Thoracic aorta (tissue), 2 donors: ENCODE measurements at regions not wholly inside any gene's neighbourhood (a gene's known extent, or its start where the extent isn't known, plus 50 kb on each side); places are given as distances from the start of the nearest gene placed in this dataset.
"Not testable (repeated sequence)": the region's sequence is repeated elsewhere in the genome, so short reads cannot be mapped to it uniquely, and the experiment has no call there.

Source experiments
- ATAC-seq: fragments of 150-250 bp; one replicate; pipeline ENCODE4 v1.8.0; 2017; ENCODE audit warnings: low read depth; ENCODE audit not compliant: insufficient number of reproducible peaks, low FRiP score
- DNase-seq: peaks from one replicate; pipeline ENCODE4 v3.0.0-alpha.2; 2020; ENCODE audit warnings: low spot score
- H3K27ac ChIP-seq, 2 donors: fragments of 200-600 bp; sonication (generic); 1 replicate in 1 of 2; 2 replicates in 1 of 2; pipeline ENCODE4 v1.5.1; 2016; ENCODE audit warnings: mild to moderate bottlenecking in 2 of 2, moderate library complexity in 2 of 2
- H3K27me3 ChIP-seq: fragments of 200-600 bp; sonication (generic); replicated peaks from 2 replicates; pipeline ENCODE4 v1.6.0; 2016; ENCODE audit warnings: mild to moderate bottlenecking; ENCODE audit not compliant: insufficient read depth
- H3K36me3 ChIP-seq: fragments of 200-600 bp; sonication (generic); one replicate; pipeline ENCODE4 v1.5.1; 2016
- H3K4me1 ChIP-seq, 2 donors: fragments of 200-600 bp; sonication (generic); 1 replicate in 1 of 2; 2 replicates in 1 of 2; pipeline versions ENCODE4 v1.5.1 to v1.6.0; 2016; ENCODE audit warnings: low read depth in 2 of 2, mild to moderate bottlenecking in 1 of 2; ENCODE audit not compliant: control insufficient read depth in 1 of 2
- H3K4me3 ChIP-seq: fragments of 200-600 bp; sonication (generic); 2 replicates; pipeline ENCODE4 v1.5.1; 2016; ENCODE audit warnings: mild to moderate bottlenecking
- H3K9me3 ChIP-seq: fragments of 200-600 bp; sonication (generic); 2 replicates; pipeline ENCODE4 v1.5.1; 2016
- CTCF ChIP-seq: fragments of 200-600 bp; sonication (generic); IDR thresholded peaks from one replicate; pipeline ENCODE4 v1.5.1; 2019; ENCODE audit warnings: antibody characterized with exemption

DNA sequence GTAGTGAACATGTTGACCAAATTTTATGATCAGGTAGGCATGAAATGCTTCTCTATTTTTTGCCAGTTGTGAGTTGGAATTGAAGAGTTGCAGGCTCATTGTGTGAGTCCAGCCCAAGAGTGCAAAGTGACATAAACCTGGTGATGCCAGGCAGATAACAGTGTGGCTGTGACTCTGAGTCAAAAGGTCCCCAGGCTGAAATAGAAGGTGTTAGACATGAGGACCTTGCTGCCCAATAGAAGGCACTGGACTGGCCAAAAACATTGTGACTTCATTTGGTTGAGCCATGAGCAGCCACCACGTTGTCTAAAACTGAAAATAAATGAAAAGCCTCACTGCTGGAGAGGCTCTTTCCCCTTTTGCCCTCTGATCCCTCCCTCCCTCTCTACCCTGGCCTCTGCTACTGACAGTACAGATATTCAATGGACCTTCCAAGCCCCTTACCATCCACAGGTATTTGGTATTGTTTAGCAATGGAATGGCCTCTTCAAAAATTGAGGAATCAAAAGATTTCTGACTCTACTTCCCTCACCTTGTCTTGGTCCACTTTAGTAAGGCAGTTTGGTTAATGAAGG, 67.8 kb upstream of the ABCD3 start:
- Histone ChIP-seq H3K27me3 (no peaks in the 10 kb centered on the region), H3K4me3 (no peak overlapping the region), H3K4me1 (no peaks in the 10 kb centered on the region), H3K9me3 (no peaks in the 10 kb centered on the region), H3K36me3 (no peaks in the 10 kb centered on the region), H3K27ac (no peak overlapping the region)
- DNase-seq = no peak
- no peak for TF ChIP-seq CTCF
- ATAC-seq = no peak

- H3K9me3 ChIP-seq = no peaks in the 10 kb centered on the region
- DNase-seq (no peak), ATAC-seq (no peak)
- no peak for TF ChIP-seq CTCF
- H3K27ac ChIP-seq = no peak overlapping the region
- no peak overlapping the region for H3K4me3 ChIP-seq
- H3K4me1 ChIP-seq = no peaks in the 10 kb centered on the region
- no peaks in the 10 kb centered on the region for H3K36me3 ChIP-seq
- H3K27me3 ChIP-seq = no peaks in the 10 kb centered on the region
Measured at GRCh38 chr1:94349853-94350252, 68.3 kb upstream of the ABCD3 start.

- not testable (repeated sequence) for ATAC-seq, H3K4me1 ChIP-seq, H3K36me3 ChIP-seq, H3K9me3 ChIP-seq, DNase-seq, H3K27me3 ChIP-seq, H3K4me3 ChIP-seq, H3K27ac ChIP-seq
Measured at GRCh38 chr1:94348386-94348785, 69.8 kb upstream of the ABCD3 start.

DNA sequence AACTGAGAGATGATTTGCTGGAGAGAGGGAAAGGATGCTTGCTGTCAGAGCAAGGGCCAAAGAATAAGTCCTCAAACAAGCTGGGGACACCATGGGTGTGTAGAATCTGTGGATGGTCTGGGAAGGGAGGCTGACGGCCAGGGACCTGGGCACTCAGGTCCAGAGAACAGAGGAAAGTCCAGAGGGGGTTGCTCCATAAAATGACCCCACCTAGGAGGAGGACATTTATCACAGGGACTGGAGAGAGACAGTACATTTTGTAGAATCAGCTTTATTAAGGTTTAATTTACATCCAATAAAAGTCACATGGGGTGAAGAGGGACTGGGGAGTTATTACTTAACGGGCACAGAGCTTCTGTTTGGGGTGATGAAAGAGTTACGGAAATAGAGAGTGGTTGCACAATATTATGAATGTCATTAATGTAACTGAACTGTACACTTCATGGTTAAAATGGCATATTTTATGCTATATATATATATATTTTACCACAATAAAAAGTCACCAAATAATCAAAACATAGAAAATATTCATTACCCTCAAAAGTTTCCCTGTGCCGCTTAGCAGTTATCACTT, 73.0 kb upstream of the ABCD3 start:
- no peak for DNase-seq
- no peaks in the 10 kb centered on the region for H3K9me3 ChIP-seq
- H3K4me1 ChIP-seq = no peaks in the 10 kb centered on the region
- no peak overlapping the region for H3K27ac ChIP-seq
- no peak for TF ChIP-seq CTCF
- H3K4me3 ChIP-seq = no peak overlapping the region
- no peaks in the 10 kb centered on the region for H3K27me3 ChIP-seq
- no peak for ATAC-seq
- no peaks in the 10 kb centered on the region for H3K36me3 ChIP-seq

GRCh38 chr1:94342416-94342815, 75.8 kb upstream of the ABCD3 start:
- Histone ChIP-seq H3K9me3 (no peaks in the 10 kb centered on the region), H3K36me3 (no peaks in the 10 kb centered on the region), H3K27ac (no peak overlapping the region), H3K27me3 (no peaks in the 10 kb centered on the region), H3K4me3 (no peak overlapping the region), H3K4me1 (no peaks in the 10 kb centered on the region)
- no peak for TF ChIP-seq CTCF
- no peak for DNase-seq
- ATAC-seq = no peak
